Neuronal stem cell (in vitro differentiated cells): ENCODE measurements at regions not wholly inside any gene's neighbourhood (a gene's known extent, or its start where the extent isn't known, plus 50 kb on each side); places are given as distances from the start of the nearest gene placed in this dataset.

Experiments
- DNase-seq: peaks from one replicate; pipeline ENCODE4 v3.0.0-alpha.2; 2013; ENCODE audit warnings: low spot score
- H2AFZ ChIP-seq: one replicate; pipeline ENCODE4 v1.6.1; 2013; ENCODE audit warnings: mild to moderate bottlenecking, low read length, inconsistent platforms
- H2AK5ac ChIP-seq: 2 replicates; pipeline ENCODE4 v1.6.1; 2013; ENCODE audit warnings: low read depth, mild to moderate bottlenecking, inconsistent platforms, low read length, moderate library complexity, mixed read lengths
- H2BK120ac ChIP-seq: 2 replicates; pipeline ENCODE4 v1.6.1; 2013; ENCODE audit warnings: low read depth, mild to moderate bottlenecking, inconsistent platforms, low read length, moderate library complexity, mixed read lengths
- H2BK12ac ChIP-seq: one replicate; pipeline ENCODE4 v1.6.1; 2013; ENCODE audit warnings: low read length, inconsistent platforms
- H2BK15ac ChIP-seq: 2 replicates; pipeline ENCODE4 v1.6.1; 2013; ENCODE audit warnings: mild to moderate bottlenecking, low read length, inconsistent platforms, mixed read lengths
- H2BK5ac ChIP-seq: one replicate; pipeline ENCODE4 v1.6.1; 2013; ENCODE audit warnings: inconsistent platforms, mild to moderate bottlenecking, low read length, moderate library complexity
- H3K14ac ChIP-seq: one replicate; pipeline ENCODE4 v1.6.1; 2013; ENCODE audit warnings: low read length, inconsistent platforms
- H3K18ac ChIP-seq: 2 replicates; pipeline ENCODE4 v1.6.1; 2013; ENCODE audit warnings: low read length, inconsistent platforms
- H3K23ac ChIP-seq: 2 replicates; pipeline ENCODE4 v1.6.1; 2013; ENCODE audit warnings: low read depth, mild to moderate bottlenecking, mixed read lengths, low read length, inconsistent platforms; ENCODE audit not compliant: poor library complexity
- H3K27ac ChIP-seq: replicated peaks from 3 replicates; pipeline ENCODE4 v1.5.1; 2013; ENCODE audit warnings: low read length, inconsistent platforms
- H3K27me3 ChIP-seq, 3 experiments: 2 replicates each; pipeline ENCODE4 v1.6.1; 2013; ENCODE audit warnings: low read length in 3 of 3, mild to moderate bottlenecking in 2 of 3, inconsistent platforms in 1 of 3, low read depth in 1 of 3, mixed read lengths in 1 of 3, moderate library complexity in 1 of 3; ENCODE audit not compliant: control insufficient read depth in 3 of 3, insufficient read depth in 3 of 3
- H3K36me3 ChIP-seq, 2 donors: replicated peaks in 1 of 2; 2 replicates each; pipeline ENCODE4 v1.6.1; 2013; ENCODE audit warnings: low read length in 2 of 2; ENCODE audit not compliant: control insufficient read depth in 2 of 2, insufficient read depth in 2 of 2
- H3K4ac ChIP-seq: 2 replicates; pipeline ENCODE4 v1.6.1; 2013; ENCODE audit warnings: inconsistent platforms, mild to moderate bottlenecking, low read length, moderate library complexity
- H3K4me1 ChIP-seq, 2 donors: 1 replicate in 1 of 2; 2 replicates in 1 of 2; pipeline ENCODE4 v1.6.1; 2013; ENCODE audit warnings: low read length in 2 of 2, low read depth in 1 of 2; ENCODE audit not compliant: control insufficient read depth in 2 of 2, insufficient read depth in 1 of 2
- H3K4me2 ChIP-seq: one replicate; pipeline ENCODE4 v1.6.1; 2013; ENCODE audit warnings: mild to moderate bottlenecking, low read length, inconsistent platforms; ENCODE audit not compliant: insufficient read depth, poor library complexity, severe bottlenecking
- H3K4me3 ChIP-seq, 2 donors: 2 replicates each; pipeline ENCODE4 v1.5.1; 2013; ENCODE audit warnings: low read length in 2 of 2, mild to moderate bottlenecking in 2 of 2, inconsistent platforms in 1 of 2, moderate library complexity in 1 of 2
- H3K79me1 ChIP-seq: one replicate; pipeline ENCODE4 v1.6.1; 2013; ENCODE audit warnings: low read depth, mild to moderate bottlenecking, inconsistent platforms, low read length, moderate library complexity
- H3K9ac ChIP-seq: one replicate; pipeline ENCODE4 v1.6.1; 2013; ENCODE audit warnings: mild to moderate bottlenecking, low read depth, low read length, inconsistent platforms; ENCODE audit not compliant: poor library complexity
- H3K9me3 ChIP-seq, 2 donors: replicated peaks in 1 of 2; 2 replicates each; pipeline versions ENCODE3 to v1.6.1; 2013; ENCODE audit warnings: low read length in 2 of 2, mild to moderate bottlenecking in 2 of 2, inconsistent platforms in 1 of 2, low read depth in 1 of 2, mixed read lengths in 1 of 2, moderate library complexity in 1 of 2; ENCODE audit not compliant: control insufficient read depth in 2 of 2, insufficient read depth in 1 of 2
- H4K8ac ChIP-seq: one replicate; pipeline ENCODE4 v1.6.1; 2013; ENCODE audit warnings: low read depth, mild to moderate bottlenecking, inconsistent platforms, low read length, moderate library complexity
- H4K91ac ChIP-seq: one replicate; pipeline ENCODE4 v1.6.1; 2013; ENCODE audit warnings: low read length, low read depth, mild to moderate bottlenecking, inconsistent platforms; ENCODE audit not compliant: poor library complexity
- WGBS, 2 donors: extraction: QIAGEN DNeasy Blood & Tissue Kit; methylation state at CpG; one replicate each; pipeline ENCODE4 v1.1.7; 2013; ENCODE audit warnings: missing lambda C conversion rate in 2 of 2, mixed read lengths in 1 of 2; ENCODE audit not compliant: insufficient read length in 2 of 2, insufficient replicate concordance in 1 of 2; ENCODE audit errors: extremely low coverage in 2 of 2; 5-methylcytosine and 5-hydroxymethylcytosine counted together

- H3K4me3 ChIP-seq: no peak overlapping the region
- no peak overlapping the region for H2AFZ ChIP-seq
- no CpG with 5 or more reads among the region's 4 CpGs for WGBS, 2 donors
- no peak overlapping the region for H3K18ac ChIP-seq
- no peak overlapping the region for H2BK12ac ChIP-seq
- H3K4me1 ChIP-seq: no peaks in the 10 kb centered on the region
- no peak overlapping the region for H3K4ac ChIP-seq
- H3K36me3 ChIP-seq: no peaks in the 10 kb centered on the region
- no peak overlapping the region for H2BK15ac ChIP-seq
- H4K91ac ChIP-seq: no peak overlapping the region
- H3K14ac ChIP-seq: no peak overlapping the region
- no peak for DNase-seq
- no peak overlapping the region for H3K23ac ChIP-seq
- no peak overlapping the region for H2BK120ac ChIP-seq
- no peak overlapping the region for H2AK5ac ChIP-seq
- no peaks in the 10 kb centered on the region for H3K27me3 ChIP-seq
- no peaks in the 10 kb centered on the region for H3K9me3 ChIP-seq
- no peak overlapping the region for H3K4me2 ChIP-seq
- H4K8ac ChIP-seq: no peak overlapping the region
- H3K9ac ChIP-seq: no peak overlapping the region
- no peak overlapping the region for H2BK5ac ChIP-seq
- H3K27ac ChIP-seq: no peak overlapping the region
- peaks cover 3% of the 10 kb centered on the region for H3K79me1 ChIP-seq
Observed at GRCh38 chr9:130782886-130783530, 52.0 kb upstream of the ABL1 start.

GRCh38 chr9:130785053-130785452, 50.0 kb upstream of the ABL1 start:
- H3K27ac ChIP-seq: no peak overlapping the region
- no peak for DNase-seq
- no peak overlapping the region for H2AFZ ChIP-seq
- H3K9ac ChIP-seq: no peak overlapping the region
- no peak overlapping the region for H3K4me2 ChIP-seq
- peak overlapping the region; percentile 70 for H3K23ac ChIP-seq
- no peaks in the 10 kb centered on the region for H3K4me1 ChIP-seq
- no peak overlapping the region for H3K14ac ChIP-seq
- H4K91ac ChIP-seq: no peak overlapping the region
- H3K9me3 ChIP-seq: peaks cover 3 to 4% of the 10 kb centered on the region in 2 donors
- no peak overlapping the region for H2AK5ac ChIP-seq
- no peak overlapping the region for H3K4ac ChIP-seq
- no peak overlapping the region for H2BK120ac ChIP-seq
- peaks cover 3% of the 10 kb centered on the region for H3K79me1 ChIP-seq
- H3K36me3 ChIP-seq: no peaks in the 10 kb centered on the region
- H2BK12ac ChIP-seq: no peak overlapping the region
- no peak overlapping the region for H2BK5ac ChIP-seq
- H3K4me3 ChIP-seq: no peak overlapping the region
- no peak overlapping the region for H2BK15ac ChIP-seq
- no CpG with 5 or more reads among the region's 8 CpGs for WGBS, 2 donors
- H4K8ac ChIP-seq: no peak overlapping the region
- no peak overlapping the region for H3K18ac ChIP-seq
- H3K27me3 ChIP-seq: no peaks in the 10 kb centered on the region
